Right atrium auricular region (tissue), 2 donors: ENCODE measurements at regions not wholly inside any gene's neighbourhood (a gene's known extent, or its start where the extent isn't known, plus 50 kb on each side); places are given as distances from the start of the nearest gene placed in this dataset.

Experiments
- DNase-seq: peaks from one replicate; pipeline ENCODE4 v3.0.0-alpha.2; 2019; ENCODE audit warnings: low spot score
- H3K27ac ChIP-seq, 2 donors: fragments of 200-600 bp; sonication (generic); 1 replicate in 1 of 2; 2 replicates in 1 of 2; pipeline ENCODE4 v1.5.1; 2016 to 2019
- H3K27me3 ChIP-seq, 2 donors: fragments of 200-600 bp; sonication (generic); one replicate each; pipeline versions ENCODE4 v1.5.1 to v1.6.0; 2017 to 2019
- H3K36me3 ChIP-seq: fragments of 200-600 bp; sonication (generic); one replicate; pipeline ENCODE4 v1.5.1; 2016
- H3K4me1 ChIP-seq, 2 donors: fragments of 200-600 bp; sonication (generic); one replicate each; pipeline versions ENCODE4 v1.5.1 to v1.6.0; 2017 to 2019
- H3K4me3 ChIP-seq, 2 donors: fragments of 200-600 bp; sonication (generic); 1 replicate in 1 of 2; 2 replicates in 1 of 2; pipeline ENCODE4 v1.5.1; 2017 to 2019; ENCODE audit warnings: mild to moderate bottlenecking in 1 of 2, moderate library complexity in 1 of 2
- H3K9me3 ChIP-seq, 2 donors: fragments of 200-600 bp; sonication (generic); one replicate each; pipeline ENCODE4 v1.5.1; 2019
- TF ChIP-seq, protein P1 (sequence below), 2 donors: fragments of 200-600 bp; sonication (generic); IDR thresholded peaks; one replicate each; pipeline ENCODE4 v1.5.1; 2019; ENCODE audit warnings: antibody characterized with exemption in 2 of 2

DNA sequence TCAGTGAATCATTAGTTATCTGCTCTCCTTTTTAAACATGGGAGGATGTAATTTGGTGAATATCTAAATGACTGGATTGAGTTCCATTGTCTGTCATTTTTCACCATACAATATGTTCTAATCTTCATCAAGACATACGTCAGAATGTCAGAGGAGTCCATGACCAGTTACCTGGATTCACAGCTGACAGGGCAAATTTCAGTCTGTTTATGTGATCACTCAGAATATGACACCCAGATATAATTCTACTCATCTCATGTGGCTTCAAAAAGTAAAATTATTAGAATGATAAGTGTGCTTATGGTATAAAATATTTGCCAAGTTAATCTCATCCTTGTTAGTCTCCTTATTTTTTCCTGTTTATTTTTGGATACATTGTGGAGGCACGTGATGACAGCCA is 150.2 kb downstream of the CDC14C start:
- TF ChIP-seq, protein P1, sequence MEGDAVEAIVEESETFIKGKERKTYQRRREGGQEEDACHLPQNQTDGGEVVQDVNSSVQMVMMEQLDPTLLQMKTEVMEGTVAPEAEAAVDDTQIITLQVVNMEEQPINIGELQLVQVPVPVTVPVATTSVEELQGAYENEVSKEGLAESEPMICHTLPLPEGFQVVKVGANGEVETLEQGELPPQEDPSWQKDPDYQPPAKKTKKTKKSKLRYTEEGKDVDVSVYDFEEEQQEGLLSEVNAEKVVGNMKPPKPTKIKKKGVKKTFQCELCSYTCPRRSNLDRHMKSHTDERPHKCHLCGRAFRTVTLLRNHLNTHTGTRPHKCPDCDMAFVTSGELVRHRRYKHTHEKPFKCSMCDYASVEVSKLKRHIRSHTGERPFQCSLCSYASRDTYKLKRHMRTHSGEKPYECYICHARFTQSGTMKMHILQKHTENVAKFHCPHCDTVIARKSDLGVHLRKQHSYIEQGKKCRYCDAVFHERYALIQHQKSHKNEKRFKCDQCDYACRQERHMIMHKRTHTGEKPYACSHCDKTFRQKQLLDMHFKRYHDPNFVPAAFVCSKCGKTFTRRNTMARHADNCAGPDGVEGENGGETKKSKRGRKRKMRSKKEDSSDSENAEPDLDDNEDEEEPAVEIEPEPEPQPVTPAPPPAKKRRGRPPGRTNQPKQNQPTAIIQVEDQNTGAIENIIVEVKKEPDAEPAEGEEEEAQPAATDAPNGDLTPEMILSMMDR (IDR thresholded peaks at IDR 0.05) = no peak
- no peaks in the 10 kb centered on the region for H3K27me3 ChIP-seq
- no peaks in the 10 kb centered on the region for H3K36me3 ChIP-seq
- no peaks in the 10 kb centered on the region for H3K9me3 ChIP-seq
- H3K27ac ChIP-seq = no peak overlapping the region
- H3K4me3 ChIP-seq = no peak overlapping the region
- DNase-seq = no peak
- no peaks in the 10 kb centered on the region for H3K4me1 ChIP-seq

DNA sequence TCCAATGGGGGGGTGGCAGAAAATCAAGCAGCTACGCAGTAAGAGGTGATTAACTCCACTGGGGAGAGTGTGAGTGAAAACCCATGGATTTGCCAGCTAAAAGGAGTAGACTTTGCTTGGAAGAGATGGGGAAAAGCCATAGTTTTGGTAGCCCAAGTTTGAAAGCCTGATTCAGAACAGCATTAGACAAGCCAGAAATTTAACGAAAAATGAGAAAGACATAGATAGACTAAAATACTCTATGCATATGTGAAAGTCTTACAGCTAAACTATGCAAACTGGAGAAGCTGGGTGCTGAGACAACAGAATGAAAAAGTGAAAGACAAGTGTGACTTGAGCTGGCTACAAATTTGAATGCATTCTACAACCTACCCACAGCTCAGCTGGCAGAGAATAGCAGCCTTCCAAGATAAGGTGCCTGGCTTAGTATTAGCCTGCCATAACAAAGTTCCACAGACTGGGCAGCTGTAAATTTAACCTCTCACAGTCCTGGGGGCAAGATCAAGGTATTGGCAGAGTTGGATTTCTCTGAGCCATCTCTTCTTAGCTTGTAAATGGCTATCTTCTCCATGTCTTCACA is 156.6 kb downstream of the CDC14C start:
- Histone ChIP-seq H3K4me1 (no peaks in the 10 kb centered on the region), H3K9me3 (no peaks in the 10 kb centered on the region), H3K36me3 (no peaks in the 10 kb centered on the region), H3K27ac (no peak overlapping the region), H3K27me3 (no peaks in the 10 kb centered on the region), H3K4me3 (no peak overlapping the region)
- no peak for DNase-seq
- TF ChIP-seq, protein P1 (IDR thresholded peaks at IDR 0.05) = no peak

DNA sequence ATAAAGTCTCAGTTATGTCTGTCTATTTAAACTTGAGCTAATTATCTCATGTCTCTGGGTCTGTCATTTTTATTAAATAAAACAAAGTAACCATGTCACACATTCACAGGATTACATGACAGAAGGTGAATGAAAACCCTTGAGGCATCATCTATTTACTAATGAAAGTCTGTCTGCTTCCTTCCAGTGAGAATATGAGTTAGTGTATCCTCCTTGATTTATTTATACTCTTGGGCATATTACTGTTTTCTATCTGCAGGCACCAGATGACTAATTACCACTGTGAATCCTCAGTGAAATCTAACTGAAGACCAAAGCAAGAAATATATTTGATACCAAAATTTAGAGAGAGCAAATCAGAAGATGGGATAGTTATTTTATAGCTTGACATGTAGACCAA is 163.7 kb downstream of the CDC14C start:
- no peaks in the 10 kb centered on the region for H3K36me3 ChIP-seq
- TF ChIP-seq, protein P1 (IDR thresholded peaks at IDR 0.05) = no peak
- no peaks in the 10 kb centered on the region for H3K27me3 ChIP-seq
- H3K4me1 ChIP-seq = no peaks in the 10 kb centered on the region
- DNase-seq = no peak
- H3K27ac ChIP-seq = no peak overlapping the region
- H3K9me3 ChIP-seq = no peaks in the 10 kb centered on the region
- H3K4me3 ChIP-seq = no peak overlapping the region

DNA sequence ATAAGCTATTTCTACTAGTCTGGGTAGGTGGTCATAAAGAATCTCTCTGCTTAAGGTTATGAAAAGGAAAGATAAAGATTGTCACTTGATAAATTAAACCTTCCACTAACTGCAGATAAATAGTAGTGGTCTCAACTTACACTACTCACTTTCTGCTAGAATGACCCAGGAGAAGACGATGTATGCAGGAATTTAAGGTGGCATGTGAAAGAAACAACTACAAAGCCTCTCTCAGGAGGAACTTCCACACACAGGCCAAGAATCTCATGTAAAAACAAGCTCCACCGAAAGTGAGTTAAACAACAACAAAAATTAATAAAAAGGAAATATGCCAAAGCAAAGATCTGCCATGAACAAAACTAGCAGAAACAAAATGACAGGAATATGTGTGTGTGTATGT is 165.4 kb downstream of the CDC14C start:
- Histone ChIP-seq H3K4me1 (no peaks in the 10 kb centered on the region), H3K36me3 (no peaks in the 10 kb centered on the region), H3K27ac (no peak overlapping the region), H3K9me3 (no peaks in the 10 kb centered on the region), H3K4me3 (no peak overlapping the region), H3K27me3 (no peaks in the 10 kb centered on the region)
- TF ChIP-seq, protein P1 (IDR thresholded peaks at IDR 0.05) = no peak
- no peak for DNase-seq

DNA sequence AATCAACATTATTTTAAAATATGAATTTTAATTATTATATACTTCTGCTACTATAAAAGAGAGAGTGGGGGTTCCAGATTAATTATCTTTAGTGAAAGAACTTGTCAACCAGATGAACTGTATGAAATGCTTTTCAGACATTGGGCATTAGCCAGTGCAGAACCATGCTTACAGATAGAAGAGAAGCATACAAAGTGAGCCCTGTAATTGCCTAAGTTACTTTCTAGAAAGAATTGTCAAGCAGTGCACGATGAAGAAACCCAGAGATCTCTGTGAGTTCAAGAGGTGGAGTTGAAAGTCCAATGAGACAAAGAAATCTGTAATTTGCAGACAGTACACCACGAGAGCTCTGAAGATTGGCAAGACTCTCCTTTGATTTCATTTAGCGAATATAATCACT is 166.7 kb downstream of the CDC14C start:
- H3K4me1 ChIP-seq = no peaks in the 10 kb centered on the region
- H3K27ac ChIP-seq = no peak overlapping the region
- TF ChIP-seq, protein P1 (IDR thresholded peaks at IDR 0.05) = no peak
- H3K4me3 ChIP-seq = no peak overlapping the region
- no peaks in the 10 kb centered on the region for H3K9me3 ChIP-seq
- H3K36me3 ChIP-seq = no peaks in the 10 kb centered on the region
- H3K27me3 ChIP-seq = no peaks in the 10 kb centered on the region
- DNase-seq = no peak

DNA sequence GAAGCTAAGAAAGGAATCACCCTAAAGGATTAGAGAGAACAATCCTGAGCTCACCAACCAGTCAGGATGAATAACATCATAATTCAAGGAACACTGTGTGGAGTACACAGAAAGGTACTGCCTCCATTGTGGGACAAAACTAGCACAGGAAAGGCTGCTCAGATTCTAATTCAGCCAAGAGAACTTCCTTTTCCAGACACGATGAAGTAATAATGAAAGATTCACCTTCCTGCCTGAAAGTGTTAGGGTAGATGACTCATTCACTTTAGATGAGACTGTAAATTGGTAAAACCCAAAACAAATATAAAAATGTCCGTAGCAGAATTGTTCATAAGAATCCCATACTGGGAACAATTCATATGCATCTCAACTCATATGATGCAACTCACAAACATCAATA is 167.2 kb downstream of the CDC14C start:
- H3K4me3 ChIP-seq = no peak overlapping the region
- TF ChIP-seq, protein P1 (IDR thresholded peaks at IDR 0.05) = no peak
- no peaks in the 10 kb centered on the region for H3K36me3 ChIP-seq
- H3K9me3 ChIP-seq = no peaks in the 10 kb centered on the region
- H3K4me1 ChIP-seq = no peaks in the 10 kb centered on the region
- no peak overlapping the region for H3K27ac ChIP-seq
- DNase-seq = no peak
- no peaks in the 10 kb centered on the region for H3K27me3 ChIP-seq
